HL-60 (cell line): ENCODE measurements at regions not wholly inside any gene's neighbourhood (a gene's known extent, or its start where the extent isn't known, plus 50 kb on each side); places are given as distances from the start of the nearest gene placed in this dataset.

Source experiments
- DNase-seq, 2 experiments: peaks; one replicate each; pipeline ENCODE4 v3.0.0-alpha.2; 2010 to 2020; ENCODE audit warnings: low read depth in 1 of 2, low spot score in 1 of 2
- H3K27ac ChIP-seq: fragments of 250-450 bp; sonication (Bioruptor Pico); replicated peaks from 2 replicates; pipeline ENCODE4 v1.5.1; 2020; ENCODE audit warnings: mild to moderate bottlenecking, moderate library complexity
- H3K27me3 ChIP-seq: fragments of 250-450 bp; sonication (Bioruptor Pico); 2 replicates; pipeline ENCODE4 v1.5.1; 2021; ENCODE audit warnings: mild to moderate bottlenecking, moderate library complexity; ENCODE audit not compliant: insufficient read depth, poor library complexity, severe bottlenecking
- H3K4me3 ChIP-seq: replicated peaks from 2 replicates; pipeline ENCODE4 v1.5.1; 2011; ENCODE audit warnings: mild to moderate bottlenecking, control low read depth, low read length; ENCODE audit not compliant: insufficient read depth
- CTCF ChIP-seq: IDR thresholded peaks from one replicate; pipeline ENCODE4 v1.5.1; 2011; ENCODE audit warnings: low read length, control low read depth, inconsistent platforms; ENCODE audit not compliant: insufficient read depth
- GABPA ChIP-seq: IDR thresholded peaks from 2 replicates; pipeline ENCODE4 v1.6.1; 2012; ENCODE audit warnings: low read depth
- POLR2AphosphoS5 ChIP-seq: IDR thresholded peaks from 2 replicates; pipeline ENCODE4 v1.6.1; 2012; ENCODE audit warnings: low read depth
- REST ChIP-seq: IDR thresholded peaks from 2 replicates; pipeline ENCODE4 v1.6.1; 2012; ENCODE audit warnings: low read depth; ENCODE audit not compliant: insufficient replicate concordance
- SPI1 ChIP-seq: IDR thresholded peaks from 2 replicates; pipeline ENCODE4 v1.6.1; 2012; ENCODE audit warnings: low read depth, mild to moderate bottlenecking, borderline replicate concordance

GRCh38 chr2:64708829-64709228, 55.1 kb upstream of the SERTAD2 start:
- H3K4me3 ChIP-seq: no peak overlapping the region
- TF ChIP-seq REST (no peak), SPI1 (no peak), GABPA (no peak), POLR2AphosphoS5 (no peak), CTCF (no peak)
- H3K27me3 ChIP-seq: no peaks in the 10 kb centered on the region
- no peak overlapping the region for H3K27ac ChIP-seq
- no peak for DNase-seq

DNA sequence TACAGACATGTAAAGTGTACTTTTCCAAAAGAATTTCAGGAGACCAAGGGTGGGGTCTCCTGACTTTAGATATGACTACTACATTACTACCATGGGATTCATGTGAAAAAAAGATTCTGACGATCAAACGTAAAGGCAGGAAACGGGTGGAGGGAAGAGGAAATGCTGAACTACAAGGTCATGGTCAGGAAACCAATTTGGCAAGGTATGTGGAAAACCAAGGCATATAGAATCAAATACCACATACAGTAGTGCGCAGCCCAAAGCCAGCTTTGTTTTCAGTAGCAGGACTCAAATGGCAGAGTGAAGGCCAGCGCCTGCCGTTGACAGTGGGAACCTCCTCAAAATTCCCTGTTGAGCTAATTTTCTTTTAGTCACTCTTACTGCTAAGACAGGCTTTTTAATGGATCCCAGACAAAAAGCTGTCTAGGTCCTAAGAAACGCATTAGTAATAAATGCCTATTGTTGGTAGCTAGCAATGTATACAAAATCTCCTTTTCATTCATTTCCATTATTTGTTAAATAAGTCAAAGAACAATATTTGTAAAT, 57.6 kb upstream of the SERTAD2 start:
- Histone ChIP-seq H3K27me3 (no peaks in the 10 kb centered on the region), H3K4me3 (no peak overlapping the region), H3K27ac (peak overlapping the region; percentile 20)
- TF ChIP-seq GABPA: no peak
- peak; percentile 56; the same call in 1 of the 2 replicates for TF ChIP-seq SPI1
- DNase-seq: peak in 1 of 2 experiments; percentile 52

DNA sequence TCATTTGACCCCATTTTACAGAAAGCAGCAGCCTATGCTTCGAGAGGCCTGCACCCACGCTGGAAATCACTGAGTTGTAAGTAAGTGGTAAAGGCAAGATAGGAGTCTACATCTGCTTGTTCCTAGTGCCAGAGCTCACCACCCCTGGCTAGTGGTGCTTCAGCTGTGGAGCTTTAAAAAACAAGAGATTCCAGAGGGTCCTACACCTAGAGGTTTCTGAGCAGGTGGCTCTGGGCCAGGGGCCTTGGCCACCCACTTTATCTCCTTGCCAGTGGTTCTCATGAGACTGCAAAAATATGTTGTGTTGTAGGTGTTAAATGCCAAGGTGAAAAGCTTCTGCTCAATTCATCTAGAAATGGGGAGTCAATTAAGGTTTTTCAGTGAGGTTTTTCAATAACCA, 60.0 kb upstream of the SERTAD2 start:
- H3K27ac ChIP-seq: no peak overlapping the region
- DNase-seq: no peak
- TF ChIP-seq SPI1 (no peak), CTCF (no peak), POLR2AphosphoS5 (no peak)
- H3K27me3 ChIP-seq: no peaks in the 10 kb centered on the region
- no peak overlapping the region for H3K4me3 ChIP-seq

DNA sequence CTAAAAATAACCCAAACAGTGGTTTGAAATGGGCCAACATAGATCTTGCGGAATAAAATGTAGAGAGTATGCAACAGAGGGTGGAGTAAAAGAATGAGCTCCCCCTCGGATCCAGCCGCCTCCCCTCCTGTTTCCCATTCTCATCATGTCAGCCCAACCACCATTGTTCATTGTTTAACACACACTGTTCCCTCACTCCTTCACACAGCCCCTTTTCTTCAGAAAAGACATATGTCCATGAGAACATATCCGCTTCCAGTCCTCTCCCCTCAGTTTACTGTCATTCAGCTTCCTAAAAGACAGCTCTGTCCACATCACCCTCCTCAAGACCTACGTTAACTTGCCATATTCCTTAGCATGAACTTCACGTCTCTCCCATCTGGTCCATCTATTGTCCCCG, 62.9 kb upstream of the SERTAD2 start:
- Histone ChIP-seq H3K27me3 (no peaks in the 10 kb centered on the region), H3K4me3 (no peak overlapping the region), H3K27ac (no peak overlapping the region)
- TF ChIP-seq GABPA: no peak
- TF ChIP-seq SPI1: no peak
- TF ChIP-seq REST: no peak
- TF ChIP-seq POLR2AphosphoS5: no peak
- TF ChIP-seq CTCF: no peak
- DNase-seq: no peak
